ENCODE measurements at regions not wholly inside any gene's neighbourhood (a gene's known extent, or its start where the extent isn't known, plus 50 kb on each side); places are given as distances from the start of the nearest gene placed in this dataset.

DNA sequence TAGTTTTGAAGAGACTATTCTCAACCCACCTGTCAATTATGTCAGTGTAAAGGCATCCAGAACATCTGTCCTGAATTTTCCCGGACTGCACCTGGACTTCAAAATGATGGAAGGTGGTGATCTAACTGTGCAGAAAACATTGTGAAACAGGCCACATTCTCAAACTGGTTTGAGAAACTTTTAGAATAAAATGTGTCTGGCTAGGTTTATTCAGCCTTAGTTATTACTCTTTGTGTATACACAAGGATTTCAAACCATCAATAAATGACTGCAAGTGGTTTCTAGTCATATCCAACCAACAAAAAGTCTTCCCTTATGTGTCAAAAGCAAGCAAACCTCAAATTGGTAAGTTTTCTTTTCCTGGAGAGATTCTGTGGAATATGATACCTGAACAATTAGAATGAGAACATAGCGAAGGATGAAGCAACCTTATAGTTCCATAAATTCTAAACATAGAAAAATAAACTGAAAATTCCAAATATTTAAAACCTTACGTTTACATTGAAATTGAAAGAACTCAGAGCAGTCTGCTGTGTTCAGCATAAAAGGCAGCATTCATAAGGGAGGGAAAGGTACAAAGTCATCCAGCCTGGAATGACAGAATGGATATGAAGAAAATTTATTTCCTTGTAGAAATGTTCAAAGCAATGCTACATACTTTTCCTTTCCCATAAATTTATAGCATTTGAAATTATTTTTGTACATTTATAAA, 306.6 kb upstream of the TGFBR2 start:
- H3K23me2 ChIP-seq (ENCODE audit: low read depth, low read length), result no peaks in the 10 kb centered on the region; the same call in 1 of the 2 replicates
- no peaks in the 10 kb centered on the region for H3K79me2 ChIP-seq (ENCODE audit: control insufficient read depth in 1 of 2, insufficient read depth in 2 of 2, low read length in 2 of 2)
- DNase-seq (ENCODE audit: low read depth in 1 of 2, low spot score in 2 of 2) (no peak), FAIRE-seq (no peak)
- no peak overlapping the region for H2BK15ac ChIP-seq (ENCODE audit: low read length)
- H3K9ac ChIP-seq (replicated peaks in 1 of 4; ENCODE audit: extremely low read depth in 1 of 4, low read depth in 3 of 4, low read length in 3 of 4), result no peak overlapping the region
- no peak overlapping the region for H2AK5ac ChIP-seq (ENCODE audit: low read depth, low read length)
- H2BK120ac ChIP-seq (replicated peaks; ENCODE audit: low read depth, low read length), result no peak overlapping the region
- no peaks in the 10 kb centered on the region for H4K20me1 ChIP-seq (replicated peaks in 1 of 2; ENCODE audit: control insufficient read depth in 1 of 2, insufficient read depth in 2 of 2, low read length in 2 of 2)
- H3K36me3 ChIP-seq (ENCODE audit: control insufficient read depth in 2 of 4, insufficient read depth in 4 of 4, low read length in 3 of 4), result peaks cover 0 to 4% (median 0%) of the 10 kb centered on the region in 4 experiments; a peak in 2 of 8 replicates
- H3K4ac ChIP-seq (replicated peaks; ENCODE audit: insufficient read length, low read depth, low read length), result no peak overlapping the region
- no peak overlapping the region for H4K5ac ChIP-seq (ENCODE audit: insufficient read length, low read depth, low read length)
- H3K23ac ChIP-seq (ENCODE audit: insufficient read length), result no peak overlapping the region
- CTCF ChIA-PET (ENCODE audit: partially characterized antibody), result interaction anchor here (2.8 kb wide), 1 partner anchor 20 kb away, joined by 13 read pairs; no protein-coding TSS in a partner anchor
- H3K4me1 ChIP-seq (replicated peaks in 1 of 4; ENCODE audit: control insufficient read depth in 3 of 4, insufficient read depth in 4 of 4, low read length in 3 of 4), result peaks cover 0 to 2% (median 0%) of the 10 kb centered on the region in 4 experiments; a peak in 1 of 7 replicates
- TF ChIP-seq CHD1 (IDR thresholded peaks at IDR 0.05; ENCODE audit: low read depth, low read length) (no peak), KDM4A (IDR thresholded peaks at IDR 0.05; ENCODE audit: low read depth, low read length, severe bottlenecking) (no peak)
- no peak overlapping the region for H3K14ac ChIP-seq (ENCODE audit: insufficient read length)
- H2AFZ ChIP-seq (ENCODE audit: low read length), result no peak overlapping the region
- H4K8ac ChIP-seq (ENCODE audit: extremely low read depth, insufficient read depth, low read length), result no peak overlapping the region
- no peak overlapping the region for H2BK12ac ChIP-seq (ENCODE audit: low read depth, low read length)
- H3K27ac ChIP-seq (ENCODE audit: low read depth, low read length), result no peak overlapping the region
- 76% methylated on average over 3 of the region's 3 CpGs; no CpG with 5 or more reads in 1 of the 2 experiments for WGBS, 2 experiments (ENCODE audit: extremely low coverage in 1 of 2, insufficient coverage in 1 of 2, insufficient read length in 1 of 2, insufficient replicate concordance in 2 of 2, low coverage in 1 of 2, low lambda C conversion rate in 2 of 2, missing lambda C conversion rate in 1 of 2)
- H3K9me3 ChIP-seq (ENCODE audit: insufficient read depth in 2 of 2, low read depth in 1 of 2, low read length in 1 of 2), result peaks cover 2 to 4% of the 10 kb centered on the region in 2 experiments; a peak in 3 of 4 replicates
- H3K18ac ChIP-seq (ENCODE audit: extremely low read depth, low read length), result no peak overlapping the region
- H3K56ac ChIP-seq (replicated peaks; ENCODE audit: insufficient read length, low read depth, low read length), result no peak overlapping the region
- POLR2A ChIA-PET (ENCODE audit: partially characterized antibody), result no interaction called here
- H4K91ac ChIP-seq (replicated peaks; ENCODE audit: insufficient read length, low read length), result no peak overlapping the region
- no peak overlapping the region for H2BK20ac ChIP-seq (ENCODE audit: low read length)
- H3K4me3 ChIP-seq (ENCODE audit: extremely low read depth in 1 of 4, insufficient read depth in 2 of 4, low read depth in 3 of 4, low read length in 4 of 4), result no peak overlapping the region
- no peaks in the 10 kb centered on the region for H3K79me1 ChIP-seq (ENCODE audit: low read depth, low read length)
- no peak overlapping the region for H2BK5ac ChIP-seq (ENCODE audit: low read depth, low read length)
- no peak overlapping the region for H3K4me2 ChIP-seq (ENCODE audit: insufficient read depth in 1 of 2, low read depth in 2 of 2, low read length in 2 of 2)
- H3K27me3 ChIP-seq (replicated peaks in 1 of 4; ENCODE audit: control insufficient read depth in 3 of 4, extremely low read depth in 1 of 4, insufficient read depth in 3 of 4, low read length in 3 of 4), result no peaks in the 10 kb centered on the region
